Naive B cell (primary cell): ENCODE measurements at regions not wholly inside any gene's neighbourhood (a gene's known extent, or its start where the extent isn't known, plus 50 kb on each side); places are given as distances from the start of the nearest gene placed in this dataset.

Experiments
- ATAC-seq, 2 donors: fragments of 150-1000 bp; cut with Tn5 transposase; 2 replicates each; pipeline ENCODE4 v1.10.0; 2021; ENCODE audit warnings: low read depth in 2 of 2, mild to moderate bottlenecking in 2 of 2, moderate library complexity in 2 of 2
- DNase-seq: peaks from one replicate; pipeline ENCODE4 v3.0.0; 2022
- H3K27ac Mint-ChIP-seq, 6 donors: one replicate each; pipeline ENCODE4 v1.8.0; 2020 to 2022; ENCODE audit warnings: mild to moderate bottlenecking in 6 of 6, mixed read lengths in 6 of 6, moderate library complexity in 5 of 6, inconsistent platforms in 2 of 6
- H3K27me3 Mint-ChIP-seq, 3 donors: one replicate each; pipeline ENCODE4 v1.8.0; 2021 to 2022; ENCODE audit warnings: mixed read lengths in 3 of 3, mild to moderate bottlenecking in 1 of 3
- H3K36me3 Mint-ChIP-seq, 2 donors: one replicate each; pipeline ENCODE4 v1.8.0; 2020 to 2022; ENCODE audit warnings: mixed read lengths in 2 of 2, inconsistent platforms in 1 of 2, mild to moderate bottlenecking in 1 of 2
- H3K4me1 Mint-ChIP-seq, 3 donors: one replicate each; pipeline ENCODE4 v1.8.0; 2020 to 2022; ENCODE audit warnings: mixed read lengths in 3 of 3, inconsistent platforms in 1 of 3, mild to moderate bottlenecking in 1 of 3, moderate library complexity in 1 of 3
- H3K4me3 Mint-ChIP-seq, 8 donors: one replicate each; pipeline ENCODE4 v1.8.0; 2020 to 2022; ENCODE audit warnings: mild to moderate bottlenecking in 8 of 8, mixed read lengths in 8 of 8, moderate library complexity in 8 of 8, inconsistent platforms in 2 of 8
- H3K9me3 Mint-ChIP-seq, 7 donors: one replicate each; pipeline ENCODE4 v1.8.0; 2020 to 2022; ENCODE audit warnings: mixed read lengths in 7 of 7, mild to moderate bottlenecking in 5 of 7, inconsistent platforms in 2 of 7, moderate library complexity in 1 of 7

GRCh38 chr1:220338759-220339158, 66.5 kb upstream of the RAB3GAP2 start:
- Mint-ChIP-seq H3K36me3 (no peaks in the 10 kb centered on the region), H3K4me1 (peaks cover 0 to 3% (median 0%) of the 10 kb centered on the region in 3 donors), H3K27me3 (no peaks in the 10 kb centered on the region), H3K4me3 (no peak overlapping the region), H3K27ac (no peak overlapping the region), H3K9me3 (no peaks in the 10 kb centered on the region)
- ATAC-seq (no peak), DNase-seq (no peak)

- Mint-ChIP-seq H3K4me1 (peaks cover 0 to 3% (median 0%) of the 10 kb centered on the region in 3 donors), H3K27ac (no peak overlapping the region), H3K36me3 (no peaks in the 10 kb centered on the region), H3K27me3 (peaks cover 0 to 7% (median 5%) of the 10 kb centered on the region in 3 donors), H3K9me3 (no peaks in the 10 kb centered on the region), H3K4me3 (no peak overlapping the region)
- DNase-seq (no peak), ATAC-seq (no peak)
Observed at GRCh38 chr1:220336391-220337031, 64.3 kb upstream of the RAB3GAP2 start.

- DNase-seq (no peak), ATAC-seq (no peak)
- Mint-ChIP-seq H3K9me3 (no peaks in the 10 kb centered on the region), H3K27ac (no peak overlapping the region), H3K4me3 (no peak overlapping the region), H3K36me3 (no peaks in the 10 kb centered on the region), H3K27me3 (peaks cover 0 to 8% (median 6%) of the 10 kb centered on the region in 3 donors), H3K4me1 (peaks cover 0 to 3% (median 0%) of the 10 kb centered on the region in 3 donors)
Observed at GRCh38 chr1:220335668-220336067, 63.4 kb upstream of the RAB3GAP2 start.

GRCh38 chr1:220331318-220331717, 59.1 kb upstream of the RAB3GAP2 start:
- Mint-ChIP-seq H3K4me1 (no peaks in the 10 kb centered on the region), H3K36me3 (no peaks in the 10 kb centered on the region), H3K4me3 (no peak overlapping the region), H3K9me3 (no peaks in the 10 kb centered on the region), H3K27me3 (peaks cover 4 to 16% (median 8%) of the 10 kb centered on the region in 3 donors), H3K27ac (peak overlapping the region in 1 of 6 donors; percentile 16)
- no peak for ATAC-seq
- DNase-seq, result no peak

GRCh38 chr1:220330265-220330664, 58.0 kb upstream of the RAB3GAP2 start:
- no peak for DNase-seq
- Mint-ChIP-seq H3K9me3 (no peaks in the 10 kb centered on the region), H3K27me3 (peaks cover 4 to 16% (median 8%) of the 10 kb centered on the region in 3 donors), H3K4me3 (no peak overlapping the region), H3K27ac (no peak overlapping the region), H3K4me1 (no peaks in the 10 kb centered on the region), H3K36me3 (no peaks in the 10 kb centered on the region)
- ATAC-seq, result no peak

- Mint-ChIP-seq H3K27ac (no peak overlapping the region), H3K27me3 (peaks cover 15 to 27% (median 18%) of the 10 kb centered on the region in 3 donors), H3K4me1 (no peaks in the 10 kb centered on the region), H3K36me3 (no peaks in the 10 kb centered on the region), H3K9me3 (no peaks in the 10 kb centered on the region), H3K4me3 (no peak overlapping the region)
- DNase-seq, result no peak
- no peak for ATAC-seq
Observed at GRCh38 chr1:220327106-220327505, 54.9 kb upstream of the RAB3GAP2 start.

- no peaks in the 10 kb centered on the region for H3K4me1 Mint-ChIP-seq
- H3K4me3 Mint-ChIP-seq, result no peak overlapping the region
- no peak overlapping the region for H3K27ac Mint-ChIP-seq
- DNase-seq, result no peak
- peaks cover 13 to 23% (median 18%) of the 10 kb centered on the region in 3 donors for H3K27me3 Mint-ChIP-seq
- no peaks in the 10 kb centered on the region for H3K36me3 Mint-ChIP-seq
- no peaks in the 10 kb centered on the region for H3K9me3 Mint-ChIP-seq
- ATAC-seq, result no peak
Observed at GRCh38 chr1:220326578-220326977, 54.3 kb upstream of the RAB3GAP2 start.

- Mint-ChIP-seq H3K4me1 (no peaks in the 10 kb centered on the region), H3K9me3 (no peaks in the 10 kb centered on the region), H3K36me3 (no peaks in the 10 kb centered on the region), H3K4me3 (no peak overlapping the region), H3K27ac (no peak overlapping the region), H3K27me3 (peaks cover 11 to 27% (median 25%) of the 10 kb centered on the region in 3 donors)
- DNase-seq (no peak), ATAC-seq (no peak)
Observed at GRCh38 chr1:220325306-220325995, 53.2 kb upstream of the RAB3GAP2 start.

GRCh38 chr1:220323717-220324116, 51.5 kb upstream of the RAB3GAP2 start:
- H3K27ac Mint-ChIP-seq, result peak overlapping the region in 1 of 6 donors; percentile 39
- DNase-seq (no peak), ATAC-seq (no peak)
- no peaks in the 10 kb centered on the region for H3K4me1 Mint-ChIP-seq
- H3K4me3 Mint-ChIP-seq, result no peak overlapping the region
- no peaks in the 10 kb centered on the region for H3K9me3 Mint-ChIP-seq
- H3K36me3 Mint-ChIP-seq, result no peaks in the 10 kb centered on the region
- peaks cover 11 to 36% (median 26%) of the 10 kb centered on the region in 3 donors for H3K27me3 Mint-ChIP-seq

GRCh38 chr1:220322570-220322969, 50.3 kb upstream of the RAB3GAP2 start:
- H3K36me3 Mint-ChIP-seq, result no peaks in the 10 kb centered on the region
- DNase-seq, result no peak
- ATAC-seq, result no peak
- no peak overlapping the region for H3K4me3 Mint-ChIP-seq
- H3K9me3 Mint-ChIP-seq, result no peaks in the 10 kb centered on the region
- H3K27me3 Mint-ChIP-seq, result peaks cover 11 to 27% (median 21%) of the 10 kb centered on the region in 3 donors
- H3K4me1 Mint-ChIP-seq, result no peaks in the 10 kb centered on the region
- no peak overlapping the region for H3K27ac Mint-ChIP-seq
